ENCODE measurements at regions not wholly inside any gene's neighbourhood (a gene's known extent, or its start where the extent isn't known, plus 50 kb on each side); places are given as distances from the start of the nearest gene placed in this dataset.

GRCh38 chr6:21533678-21534077 lies 59.9 kb upstream of the SOX4 start:
- Histone ChIP-seq H3K27me3 (ENCODE audit: insufficient read depth, low read length) (no peaks in the 10 kb centered on the region), H3K4me2 (ENCODE audit: low read length) (no peak overlapping the region), H3K9me2 (ENCODE audit: insufficient read depth) (no peaks in the 10 kb centered on the region), H3K9ac (ENCODE audit: low read length) (no peak overlapping the region), H3K4me3 (replicated peaks in 1 of 2; ENCODE audit: low read depth in 1 of 2, low read length in 2 of 2) (no peak overlapping the region), H4K20me1 (ENCODE audit: insufficient read depth) (no peaks in the 10 kb centered on the region), H3K27ac (ENCODE audit: low read depth, low read length) (no peak overlapping the region), H3K79me2 (ENCODE audit: insufficient read depth, low read length) (no peaks in the 10 kb centered on the region), H2AFZ (ENCODE audit: low read depth, low read length, poor library complexity, severe bottlenecking) (no peak overlapping the region), H3K4me1 (ENCODE audit: control insufficient read depth in 1 of 2, insufficient read depth in 2 of 2, low read length in 2 of 2) (peaks cover 0 to 18% of the 10 kb centered on the region in 2 experiments; a peak in 2 of 4 replicates), H3K36me3 (ENCODE audit: control insufficient read depth in 1 of 2, insufficient read depth in 2 of 2, low read length in 2 of 2) (no peaks in the 10 kb centered on the region), H3K9me3 (ENCODE audit: control insufficient read depth in 1 of 2, insufficient read depth in 1 of 2, low read depth in 1 of 2, low read length in 2 of 2) (no peaks in the 10 kb centered on the region)
- ATAC-seq (no peak), DNase-seq (ENCODE audit: low read depth, low spot score) (no peak)
- CTCF ChIA-PET, result no interaction called here
- TF ChIP-seq JUND (IDR thresholded peaks at IDR 0.05), result no peak
- TF ChIP-seq REST (IDR thresholded peaks at IDR 0.05; ENCODE audit: low read depth), result no peak
- TF ChIP-seq ZFX (IDR thresholded peaks at IDR 0.05), result no peak
- no peak for TF ChIP-seq TCF7L2 (IDR thresholded peaks at IDR 0.05; ENCODE audit: borderline replicate concordance, extremely low read depth, insufficient read depth, insufficient read length)
- TF ChIP-seq POLR2A (IDR thresholded peaks at IDR 0.05; ENCODE audit: borderline replicate concordance, extremely low read depth, insufficient read depth, insufficient read length), result no peak
- no peak for TF ChIP-seq ZNF274 (IDR thresholded peaks at IDR 0.05; ENCODE audit: low read depth, low read length)
- no peak for TF ChIP-seq FOSL1 (IDR thresholded peaks at IDR 0.05; ENCODE audit: low read depth)
- TF ChIP-seq, protein P1, sequence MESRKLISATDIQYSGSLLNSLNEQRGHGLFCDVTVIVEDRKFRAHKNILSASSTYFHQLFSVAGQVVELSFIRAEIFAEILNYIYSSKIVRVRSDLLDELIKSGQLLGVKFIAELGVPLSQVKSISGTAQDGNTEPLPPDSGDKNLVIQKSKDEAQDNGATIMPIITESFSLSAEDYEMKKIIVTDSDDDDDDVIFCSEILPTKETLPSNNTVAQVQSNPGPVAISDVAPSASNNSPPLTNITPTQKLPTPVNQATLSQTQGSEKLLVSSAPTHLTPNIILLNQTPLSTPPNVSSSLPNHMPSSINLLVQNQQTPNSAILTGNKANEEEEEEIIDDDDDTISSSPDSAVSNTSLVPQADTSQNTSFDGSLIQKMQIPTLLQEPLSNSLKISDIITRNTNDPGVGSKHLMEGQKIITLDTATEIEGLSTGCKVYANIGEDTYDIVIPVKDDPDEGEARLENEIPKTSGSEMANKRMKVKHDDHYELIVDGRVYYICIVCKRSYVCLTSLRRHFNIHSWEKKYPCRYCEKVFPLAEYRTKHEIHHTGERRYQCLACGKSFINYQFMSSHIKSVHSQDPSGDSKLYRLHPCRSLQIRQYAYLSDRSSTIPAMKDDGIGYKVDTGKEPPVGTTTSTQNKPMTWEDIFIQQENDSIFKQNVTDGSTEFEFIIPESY (IDR thresholded peaks at IDR 0.05; ENCODE audit: extremely low read depth, insufficient replicate concordance, low read length), result no peak
- TF ChIP-seq EGR1 (IDR thresholded peaks at IDR 0.05; ENCODE audit: low read depth), result no peak
- TF ChIP-seq, protein P2, sequence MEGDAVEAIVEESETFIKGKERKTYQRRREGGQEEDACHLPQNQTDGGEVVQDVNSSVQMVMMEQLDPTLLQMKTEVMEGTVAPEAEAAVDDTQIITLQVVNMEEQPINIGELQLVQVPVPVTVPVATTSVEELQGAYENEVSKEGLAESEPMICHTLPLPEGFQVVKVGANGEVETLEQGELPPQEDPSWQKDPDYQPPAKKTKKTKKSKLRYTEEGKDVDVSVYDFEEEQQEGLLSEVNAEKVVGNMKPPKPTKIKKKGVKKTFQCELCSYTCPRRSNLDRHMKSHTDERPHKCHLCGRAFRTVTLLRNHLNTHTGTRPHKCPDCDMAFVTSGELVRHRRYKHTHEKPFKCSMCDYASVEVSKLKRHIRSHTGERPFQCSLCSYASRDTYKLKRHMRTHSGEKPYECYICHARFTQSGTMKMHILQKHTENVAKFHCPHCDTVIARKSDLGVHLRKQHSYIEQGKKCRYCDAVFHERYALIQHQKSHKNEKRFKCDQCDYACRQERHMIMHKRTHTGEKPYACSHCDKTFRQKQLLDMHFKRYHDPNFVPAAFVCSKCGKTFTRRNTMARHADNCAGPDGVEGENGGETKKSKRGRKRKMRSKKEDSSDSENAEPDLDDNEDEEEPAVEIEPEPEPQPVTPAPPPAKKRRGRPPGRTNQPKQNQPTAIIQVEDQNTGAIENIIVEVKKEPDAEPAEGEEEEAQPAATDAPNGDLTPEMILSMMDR (IDR thresholded peaks at IDR 0.05 in 2 of 3, conservative IDR thresholded peaks at IDR 0.05 in 1 of 3; ENCODE audit: borderline replicate concordance in 1 of 3, insufficient read depth in 1 of 3, low read depth in 2 of 3, low read length in 2 of 3), result no peak
- TF ChIP-seq CEBPB (IDR thresholded peaks at IDR 0.05; ENCODE audit: low read depth), result no peak
- no peak for TF ChIP-seq EZH2phosphoT487 (IDR thresholded peaks at IDR 0.05; ENCODE audit: borderline replicate concordance)
- TF ChIP-seq RAD21 (IDR thresholded peaks at IDR 0.05; ENCODE audit: low read depth), result no peak
- no peak for TF ChIP-seq YY1 (IDR thresholded peaks at IDR 0.05; ENCODE audit: extremely low read depth, insufficient replicate concordance, low read depth, low read length)
- TF ChIP-seq EZH2 (IDR thresholded peaks at IDR 0.05), result no peak
- TF ChIP-seq SP1 (IDR thresholded peaks at IDR 0.05; ENCODE audit: low read depth), result no peak
- no peak for TF ChIP-seq SIN3A (IDR thresholded peaks at IDR 0.05; ENCODE audit: low read depth)
- RAD21 ChIA-PET (ENCODE audit: low non-redundant PET in 1 of 2, low total read pairs in 2 of 2, uncharacterized antibody in 2 of 2, unreplicated experiment in 2 of 2), result no interaction called here
- POLR2A ChIA-PET, result no interaction called here
- no TSS peak for BruUV-seq (replicated peaks)
- intact Hi-C loops (cut with micrococcal nuclease), result no loop called here

Measured in HCT116 (cell line).